Stimulated activated CD8-positive, alpha-beta memory T cell treated with anti-CD3 and anti-CD28 coated beads, Interleukin-7, amount 100 ng/mL, for 1 hour (primary cell): ENCODE measurements at regions not wholly inside any gene's neighbourhood (a gene's known extent, or its start where the extent isn't known, plus 50 kb on each side); places are given as distances from the start of the nearest gene placed in this dataset.

Experiments used
- DNase-seq, 2 donors: peaks; one replicate each; pipeline ENCODE4 v3.0.0-alpha.2; 2020; ENCODE audit warnings: low read depth in 2 of 2

GRCh38 chr9:19999491-20000057 is 210.7 kb upstream of the SLC24A2 start:
- no peak for DNase-seq

- DNase-seq, result no peak
Measured at GRCh38 chr9:19998823-19999455, 210.1 kb upstream of the SLC24A2 start.

GRCh38 chr9:19998153-19998552 is 209.3 kb upstream of the SLC24A2 start:
- no peak for DNase-seq

GRCh38 chr9:19995619-19996018 is 206.8 kb upstream of the SLC24A2 start:
- DNase-seq, result no peak

- no peak for DNase-seq
Measured at GRCh38 chr9:19994296-19994695, 205.5 kb upstream of the SLC24A2 start.

GRCh38 chr9:19992556-19992955 is 203.7 kb upstream of the SLC24A2 start:
- no peak for DNase-seq

GRCh38 chr9:19989213-19989612 is 200.4 kb upstream of the SLC24A2 start:
- DNase-seq, result no peak

- no peak for DNase-seq
Measured at GRCh38 chr9:19988281-19988680, 199.4 kb upstream of the SLC24A2 start.

- DNase-seq, result no peak
Measured at GRCh38 chr9:19985081-19985480, 196.2 kb upstream of the SLC24A2 start.

- DNase-seq, result no peak
Measured at GRCh38 chr9:19976226-19976625, 187.4 kb upstream of the SLC24A2 start.

- no peak for DNase-seq
Measured at GRCh38 chr9:19975499-19975898, 186.7 kb upstream of the SLC24A2 start.

- DNase-seq, result no peak
Measured at GRCh38 chr9:19969721-19970120, 180.9 kb upstream of the SLC24A2 start.

- no peak for DNase-seq
Measured at GRCh38 chr9:19967888-19968459, 179.1 kb upstream of the SLC24A2 start.

GRCh38 chr9:19967216-19967887 is 178.5 kb upstream of the SLC24A2 start:
- no peak for DNase-seq

GRCh38 chr9:19965336-19965735 is 176.5 kb upstream of the SLC24A2 start:
- no peak for DNase-seq

- DNase-seq, result no peak
Measured at GRCh38 chr9:19947996-19948395, 159.2 kb upstream of the SLC24A2 start.

- DNase-seq, result no peak
Measured at GRCh38 chr9:19946441-19947109, 157.7 kb upstream of the SLC24A2 start.

GRCh38 chr9:19941874-19942273 is 153.0 kb upstream of the SLC24A2 start:
- DNase-seq, result no peak

- no peak for DNase-seq
Measured at GRCh38 chr9:19940811-19941535, 152.1 kb upstream of the SLC24A2 start.

- DNase-seq, result no peak
Measured at GRCh38 chr9:19939734-19940278, 151.0 kb upstream of the SLC24A2 start.

- DNase-seq, result no peak
Measured at GRCh38 chr9:19938990-19939733, 150.3 kb upstream of the SLC24A2 start.
